GDM1 (cell line): ENCODE measurements at regions not wholly inside any gene's neighbourhood (a gene's known extent, or its start where the extent isn't known, plus 50 kb on each side); places are given as distances from the start of the nearest gene placed in this dataset.

Experiments used
- DNase-seq: peaks from one replicate; lab custom pipeline; 2025; lab: John Stamatoyannopoulos, UW

GRCh38 chr13:22128441-22129408, 457.9 kb downstream of the FGF9 start:
- DNase-seq = no peak

- no peak for DNase-seq
Measured at GRCh38 chr13:22130254-22130653, 459.4 kb downstream of the FGF9 start.

- DNase-seq = no peak
Measured at GRCh38 chr13:22134261-22134660, 463.4 kb downstream of the FGF9 start.

GRCh38 chr13:22135446-22135845, 464.6 kb downstream of the FGF9 start:
- DNase-seq = no peak

- DNase-seq = no peak
Measured at GRCh38 chr13:22137361-22138050, 466.6 kb downstream of the FGF9 start.

GRCh38 chr13:22138947-22139346, 468.1 kb downstream of the FGF9 start:
- no peak for DNase-seq

- no peak for DNase-seq
Measured at GRCh38 chr13:22141716-22142115, 470.8 kb downstream of the FGF9 start.

GRCh38 chr13:22143671-22144070, 472.8 kb downstream of the FGF9 start:
- DNase-seq = no peak

- no peak for DNase-seq
Measured at GRCh38 chr13:22144806-22145205, 473.9 kb downstream of the FGF9 start.

- DNase-seq = no peak
Measured at GRCh38 chr13:22148187-22148586, 477.3 kb downstream of the FGF9 start.

- DNase-seq = no peak
Measured at GRCh38 chr13:22152751-22153150, 481.9 kb downstream of the FGF9 start.

GRCh38 chr13:22154041-22154440, 483.2 kb downstream of the FGF9 start:
- no peak for DNase-seq

GRCh38 chr13:22161871-22162270, 491.0 kb downstream of the FGF9 start:
- no peak for DNase-seq

GRCh38 chr13:22162889-22163288, 492.0 kb downstream of the FGF9 start:
- DNase-seq = no peak

GRCh38 chr13:22168437-22169190, 497.7 kb downstream of the FGF9 start:
- DNase-seq = no peak

- no peak for DNase-seq
Measured at GRCh38 chr13:22169473-22169872, 498.6 kb downstream of the FGF9 start.

- no peak for DNase-seq
Measured at GRCh38 chr13:22173610-22174009, 502.7 kb downstream of the FGF9 start.

- DNase-seq = no peak
Measured at GRCh38 chr13:22175241-22175640, 504.4 kb downstream of the FGF9 start.

GRCh38 chr13:22175815-22176214, 504.9 kb downstream of the FGF9 start:
- DNase-seq = no peak

- DNase-seq = no peak
Measured at GRCh38 chr13:22176968-22177520, 506.2 kb downstream of the FGF9 start.

- DNase-seq = no peak
Measured at GRCh38 chr13:22178878-22179277, 508.0 kb downstream of the FGF9 start.

- no peak for DNase-seq
Measured at GRCh38 chr13:22187329-22187728, 516.5 kb downstream of the FGF9 start.
